Trophoblast cell (in vitro differentiated cells and primary cell): ENCODE measurements at regions not wholly inside any gene's neighbourhood (a gene's known extent, or its start where the extent isn't known, plus 50 kb on each side); places are given as distances from the start of the nearest gene placed in this dataset.
"Not testable (repeated sequence)": the region's sequence is repeated elsewhere in the genome, so short reads cannot be mapped to it uniquely, and the experiment has no call there.

ENCODE experiments used
- DNase-seq, 2 donors: peaks; one replicate each; pipeline ENCODE4 v3.0.0-alpha.2; 2016
- H2AFZ ChIP-seq: 2 replicates; pipeline ENCODE4 v1.6.1; 2013; ENCODE audit warnings: low read length, moderate library complexity, mild to moderate bottlenecking; ENCODE audit not compliant: insufficient read depth, poor library complexity
- H2AK5ac ChIP-seq: 2 replicates; pipeline ENCODE4 v1.6.1; 2013; ENCODE audit warnings: mild to moderate bottlenecking, low read length
- H2BK120ac ChIP-seq: 2 replicates; pipeline ENCODE4 v1.6.1; 2013; ENCODE audit warnings: low read length, mild to moderate bottlenecking, moderate library complexity; ENCODE audit not compliant: insufficient read depth, poor library complexity
- H2BK12ac ChIP-seq: 2 replicates; pipeline ENCODE4 v1.6.1; 2013; ENCODE audit warnings: mild to moderate bottlenecking, low read length, moderate library complexity
- H2BK5ac ChIP-seq: 2 replicates; pipeline ENCODE4 v1.6.1; 2013; ENCODE audit warnings: low read length, low read depth, moderate library complexity, mild to moderate bottlenecking; ENCODE audit not compliant: poor library complexity
- H3K14ac ChIP-seq: 2 replicates; pipeline ENCODE4 v1.6.1; 2013; ENCODE audit warnings: mild to moderate bottlenecking, low read length
- H3K18ac ChIP-seq: 2 replicates; pipeline ENCODE4 v1.6.1; 2013; ENCODE audit warnings: mild to moderate bottlenecking, low read length
- H3K23ac ChIP-seq: 2 replicates; pipeline ENCODE4 v1.6.1; 2013; ENCODE audit warnings: low read length
- H3K27ac ChIP-seq: 2 replicates; pipeline ENCODE4 v1.5.1; 2013; ENCODE audit warnings: low read depth, mild to moderate bottlenecking, inconsistent platforms, low read length, moderate library complexity
- H3K27me3 ChIP-seq: 2 replicates; pipeline ENCODE4 v1.6.1; 2013; ENCODE audit warnings: inconsistent platforms, mild to moderate bottlenecking, low read length, moderate library complexity; ENCODE audit not compliant: insufficient read depth
- H3K36me3 ChIP-seq, 2 experiments: 1 replicate in 1 of 2; 2 replicates in 1 of 2; pipeline ENCODE4 v1.6.1; 2013; ENCODE audit warnings: low read length in 2 of 2, mild to moderate bottlenecking in 2 of 2, moderate library complexity in 1 of 2; ENCODE audit not compliant: insufficient read depth in 2 of 2, control insufficient read depth in 1 of 2
- H3K4ac ChIP-seq: 2 replicates; pipeline ENCODE4 v1.6.1; 2013; ENCODE audit warnings: low read depth, mild to moderate bottlenecking, low read length, moderate library complexity
- H3K4me1 ChIP-seq, 2 experiments: 1 replicate in 1 of 2; 2 replicates in 1 of 2; pipeline ENCODE4 v1.6.1; 2013; ENCODE audit warnings: low read length in 2 of 2, mild to moderate bottlenecking in 2 of 2, moderate library complexity in 1 of 2; ENCODE audit not compliant: insufficient read depth in 2 of 2, control insufficient read depth in 1 of 2
- H3K4me2 ChIP-seq: 2 replicates; pipeline ENCODE4 v1.6.1; 2013; ENCODE audit warnings: inconsistent platforms, mild to moderate bottlenecking, low read length, moderate library complexity
- H3K4me3 ChIP-seq: 2 replicates; pipeline ENCODE4 v1.5.1; 2013; ENCODE audit warnings: mild to moderate bottlenecking, low read depth, low read length, inconsistent platforms
- H3K79me1 ChIP-seq: one replicate; pipeline ENCODE4 v1.6.1; 2013; ENCODE audit warnings: low read length
- H3K79me2 ChIP-seq: 2 replicates; pipeline ENCODE4 v1.6.1; 2013; ENCODE audit warnings: low read length, mild to moderate bottlenecking; ENCODE audit not compliant: control insufficient read depth, insufficient read depth, poor library complexity
- H3K9ac ChIP-seq: 2 replicates; pipeline ENCODE4 v1.6.1; 2013; ENCODE audit warnings: mild to moderate bottlenecking, low read length
- H3K9me3 ChIP-seq: 2 replicates; pipeline ENCODE4 v1.6.1; 2013; ENCODE audit warnings: low read depth, mild to moderate bottlenecking, control low read depth, inconsistent platforms, low read length; ENCODE audit not compliant: insufficient read depth
- H4K12ac ChIP-seq: 2 replicates; pipeline ENCODE4 v1.6.1; 2013; ENCODE audit warnings: low read depth, mild to moderate bottlenecking, low read length, moderate library complexity
- H4K8ac ChIP-seq: 2 replicates; pipeline ENCODE4 v1.6.1; 2013; ENCODE audit warnings: low read depth, mild to moderate bottlenecking, low read length, moderate library complexity
- H4K91ac ChIP-seq: one replicate; pipeline ENCODE4 v1.6.1; 2013; ENCODE audit warnings: low read depth, mild to moderate bottlenecking, low read length, moderate library complexity
- WGBS: extraction: QIAGEN DNeasy Blood & Tissue Kit; methylation state at CpG from one replicate; pipeline ENCODE4 v1.1.7; 2013; ENCODE audit warnings: missing lambda C conversion rate; ENCODE audit not compliant: insufficient read length, insufficient coverage; ENCODE audit errors: extremely low coverage; 5-methylcytosine and 5-hydroxymethylcytosine counted together

- H4K8ac ChIP-seq, H2BK120ac ChIP-seq, H3K27ac ChIP-seq, DNase-seq, H4K12ac ChIP-seq, H3K4me2 ChIP-seq, H3K27me3 ChIP-seq, H2BK12ac ChIP-seq, H2AFZ ChIP-seq, H3K9ac ChIP-seq, H3K18ac ChIP-seq, H4K91ac ChIP-seq, H3K79me2 ChIP-seq, H3K23ac ChIP-seq, H3K4me3 ChIP-seq, H2AK5ac ChIP-seq, H3K36me3 ChIP-seq, H2BK5ac ChIP-seq, H3K79me1 ChIP-seq, H3K9me3 ChIP-seq, H3K4me1 ChIP-seq, H3K14ac ChIP-seq, H3K4ac ChIP-seq: not testable (repeated sequence)
- WGBS, result no CpG with 5 or more reads among the region's 28 CpGs
Measured at GRCh38 chr4:142897518-142897917, 51.4 kb upstream of the INPP4B start.

- no peak overlapping the region for H4K8ac ChIP-seq
- H3K14ac ChIP-seq, result no peak overlapping the region
- H4K12ac ChIP-seq, result no peak overlapping the region
- H2BK120ac ChIP-seq, result no peak overlapping the region
- no peak overlapping the region for H3K9ac ChIP-seq
- H3K4me2 ChIP-seq, result no peak overlapping the region
- H3K9me3 ChIP-seq, result peaks cover 3% of the 10 kb centered on the region
- no peak overlapping the region for H3K27ac ChIP-seq
- H3K4me3 ChIP-seq, result no peak overlapping the region
- no peak overlapping the region for H2AFZ ChIP-seq
- no peaks in the 10 kb centered on the region for H3K79me1 ChIP-seq
- no peak overlapping the region for H4K91ac ChIP-seq
- H3K79me2 ChIP-seq, result no peaks in the 10 kb centered on the region
- H3K36me3 ChIP-seq, result no peaks in the 10 kb centered on the region
- WGBS, result no CpG with 5 or more reads among the region's 1 CpG
- no peak overlapping the region for H2BK5ac ChIP-seq
- no peak overlapping the region for H3K23ac ChIP-seq
- no peak overlapping the region for H3K18ac ChIP-seq
- H2BK12ac ChIP-seq, result no peak overlapping the region
- no peaks in the 10 kb centered on the region for H3K4me1 ChIP-seq
- no peak overlapping the region for H3K4ac ChIP-seq
- H3K27me3 ChIP-seq, result no peaks in the 10 kb centered on the region
- no peak overlapping the region for H2AK5ac ChIP-seq
- DNase-seq, result no peak
Measured at GRCh38 chr4:142900622-142901021, 54.5 kb upstream of the INPP4B start.

- no CpG with 5 or more reads among the region's 5 CpGs for WGBS
- H3K4ac ChIP-seq, result no peak overlapping the region
Measured at GRCh38 chr4:142901166-142901662, 55.1 kb upstream of the INPP4B start.

GRCh38 chr4:142903617-142904016, 57.5 kb upstream of the INPP4B start:
- H3K23ac ChIP-seq, H3K9ac ChIP-seq, H2BK12ac ChIP-seq: not testable (repeated sequence)

More at GRCh38 chr4:142901166-142901662, 55.1 kb upstream of the INPP4B start:
- Histone ChIP-seq H3K79me2 (no peaks in the 10 kb centered on the region), H3K4me2 (no peak overlapping the region), H3K14ac (no peak overlapping the region), H4K12ac (no peak overlapping the region), H3K79me1 (no peaks in the 10 kb centered on the region), H2BK120ac (no peak overlapping the region), H3K9ac (no peak overlapping the region), H3K36me3 (no peaks in the 10 kb centered on the region), H3K4me1 (no peaks in the 10 kb centered on the region), H3K4me3 (no peak overlapping the region), H4K8ac (no peak overlapping the region), H3K18ac (no peak overlapping the region), H3K9me3 (peaks cover 3% of the 10 kb centered on the region), H3K27me3 (no peaks in the 10 kb centered on the region), H2AK5ac (no peak overlapping the region), H3K27ac (no peak overlapping the region), H2BK5ac (no peak overlapping the region), H3K23ac (no peak overlapping the region), H2AFZ (no peak overlapping the region), H4K91ac (no peak overlapping the region), H2BK12ac (no peak overlapping the region)
- no peak for DNase-seq

More at GRCh38 chr4:142903617-142904016, 57.5 kb upstream of the INPP4B start:
- not testable (repeated sequence) for H3K79me2 ChIP-seq, H3K18ac ChIP-seq, H2BK120ac ChIP-seq, H3K4me2 ChIP-seq, DNase-seq, H3K36me3 ChIP-seq, H3K4me3 ChIP-seq, H3K4ac ChIP-seq, H2AFZ ChIP-seq, H3K14ac ChIP-seq, H3K9me3 ChIP-seq, H3K79me1 ChIP-seq, H2BK5ac ChIP-seq, H4K8ac ChIP-seq, H4K12ac ChIP-seq, H3K27ac ChIP-seq, H3K27me3 ChIP-seq, H3K4me1 ChIP-seq, H4K91ac ChIP-seq, H2AK5ac ChIP-seq
- no CpG with 5 or more reads among the region's 2 CpGs for WGBS
